Uterus (tissue), 2 donors: ENCODE measurements at regions not wholly inside any gene's neighbourhood (a gene's known extent, or its start where the extent isn't known, plus 50 kb on each side); places are given as distances from the start of the nearest gene placed in this dataset.

Experiments
- CTCF ChIP-seq, 4 experiments: fragments of 200-600 bp in 2 of 4; fragments of 450-650 bp in 2 of 4; sonication (generic) in 2 of 4; IDR thresholded peaks; one replicate each; pipeline ENCODE4 v1.5.1; 2016 to 2019; ENCODE audit warnings: antibody characterized with exemption in 4 of 4, mild to moderate bottlenecking in 2 of 4, moderate library complexity in 1 of 4
- POLR2A ChIP-seq, 2 donors: fragments of 450-650 bp; IDR thresholded peaks; one replicate each; pipeline ENCODE4 v1.6.1; 2016; ENCODE audit warnings: antibody characterized with exemption in 2 of 2, mild to moderate bottlenecking in 1 of 2, moderate library complexity in 1 of 2

- TF ChIP-seq CTCF (IDR thresholded peaks at IDR 0.05) (no peak), POLR2A (IDR thresholded peaks at IDR 0.05) (no peak)
Observed at GRCh38 chr16:75899163-75899562, 172.9 kb upstream of the CPHXL start.
